Fibroblast of the aortic adventitia (primary cell): ENCODE measurements at regions not wholly inside any gene's neighbourhood (a gene's known extent, or its start where the extent isn't known, plus 50 kb on each side); places are given as distances from the start of the nearest gene placed in this dataset.

Experiments
- DNase-seq: peaks from one replicate; pipeline ENCODE4 v3.0.0-alpha.2; 2010; ENCODE audit warnings: low read depth
- H3K4me3 ChIP-seq: 2 replicates; pipeline ENCODE4 v1.5.1; 2011; ENCODE audit warnings: low read depth, mild to moderate bottlenecking, control low read depth, low read length, moderate library complexity
- CTCF ChIP-seq: IDR thresholded peaks from 2 replicates; pipeline ENCODE4 v1.5.1; 2011; ENCODE audit warnings: mild to moderate bottlenecking, low read length, control low read depth, inconsistent platforms; ENCODE audit not compliant: insufficient read depth

- TF ChIP-seq CTCF: no peak
- H3K4me3 ChIP-seq: no peak overlapping the region
- DNase-seq: no peak
Measured at GRCh38 chr12:115108129-115109100, 424.4 kb upstream of the TBX3 start.

- no peak for TF ChIP-seq CTCF
- no peak overlapping the region for H3K4me3 ChIP-seq
- peak; percentile 84 for DNase-seq
Measured at GRCh38 chr12:115103884-115104883, 420.2 kb upstream of the TBX3 start.

- no peak for DNase-seq
- no peak for TF ChIP-seq CTCF
- no peak overlapping the region for H3K4me3 ChIP-seq
Measured at GRCh38 chr12:115102450-115102849, 418.5 kb upstream of the TBX3 start.

- no peak for TF ChIP-seq CTCF
- no peak overlapping the region for H3K4me3 ChIP-seq
- no peak for DNase-seq
Measured at GRCh38 chr12:115101520-115101919, 417.5 kb upstream of the TBX3 start.

- DNase-seq: peak; percentile 31
- TF ChIP-seq CTCF: no peak
Measured at GRCh38 chr12:115097416-115097815, 413.4 kb upstream of the TBX3 start.

GRCh38 chr12:115096588-115097397 lies 412.8 kb upstream of the TBX3 start:
- DNase-seq: peak; percentile 70
- TF ChIP-seq CTCF: no peak
- H3K4me3 ChIP-seq: no peak overlapping the region

More at GRCh38 chr12:115097416-115097815, 413.4 kb upstream of the TBX3 start:
- no peak overlapping the region for H3K4me3 ChIP-seq
